Adrenal gland (tissue), 5 donors: ENCODE measurements at regions not wholly inside any gene's neighbourhood (a gene's known extent, or its start where the extent isn't known, plus 50 kb on each side); places are given as distances from the start of the nearest gene placed in this dataset.

Experiments
- POLR2A ChIP-seq, 2 donors: fragments of 450-650 bp; IDR thresholded peaks; one replicate each; pipeline ENCODE4 v1.6.1; 2017; ENCODE audit warnings: antibody characterized with exemption in 2 of 2, mild to moderate bottlenecking in 2 of 2, moderate library complexity in 1 of 2
- TF ChIP-seq, protein P1 (sequence below), 6 experiments: fragments of 450-650 bp in 4 of 6; fragments of 200-600 bp in 2 of 6; sonication (generic) in 1 of 6; IDR thresholded peaks; 1 replicate in 5 of 6; 2 replicates in 1 of 6; pipeline versions ENCODE4 v1.5.1 to v1.8.0; 2016 to 2021; ENCODE audit warnings: antibody characterized with exemption in 6 of 6, mild to moderate bottlenecking in 2 of 6, moderate library complexity in 1 of 6
- donor health status: DM: no; HTN: no; CAD: no.

DNA sequence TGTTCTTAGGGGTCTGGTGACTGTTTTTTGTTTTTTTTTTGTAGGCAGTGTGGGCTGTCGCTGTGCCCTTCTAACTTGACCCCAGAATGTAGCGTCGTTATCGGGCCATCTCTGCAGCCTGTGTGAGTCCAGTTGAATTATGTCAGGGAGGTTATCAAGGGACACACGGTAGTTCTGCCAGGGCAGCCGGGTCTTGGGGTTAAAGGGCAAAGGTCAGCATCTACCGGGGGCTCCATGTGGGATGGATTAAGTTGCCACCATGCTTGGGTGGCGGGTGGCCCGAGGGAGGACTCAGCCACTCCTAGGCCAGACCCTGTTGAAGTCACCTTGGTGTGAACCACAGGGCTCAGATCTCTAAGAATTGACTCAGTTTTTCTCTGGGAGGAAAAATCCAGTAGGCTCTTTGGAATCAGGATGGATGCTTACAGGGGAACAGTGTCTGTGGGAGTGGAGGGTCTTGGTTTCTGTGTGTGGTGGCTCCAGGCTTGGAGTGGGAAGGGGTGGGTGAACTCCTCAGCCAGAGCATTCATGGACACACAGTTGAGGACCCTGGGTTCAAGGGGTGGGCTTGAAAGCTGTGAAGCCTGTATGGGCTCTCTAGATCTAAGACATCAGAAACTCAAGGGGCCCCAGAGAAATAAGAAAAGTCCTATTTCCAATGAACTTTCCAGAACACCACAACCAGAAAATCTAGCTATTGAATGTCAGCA lies 191.7 kb downstream of the IRF8 start:
- TF ChIP-seq, protein P1, sequence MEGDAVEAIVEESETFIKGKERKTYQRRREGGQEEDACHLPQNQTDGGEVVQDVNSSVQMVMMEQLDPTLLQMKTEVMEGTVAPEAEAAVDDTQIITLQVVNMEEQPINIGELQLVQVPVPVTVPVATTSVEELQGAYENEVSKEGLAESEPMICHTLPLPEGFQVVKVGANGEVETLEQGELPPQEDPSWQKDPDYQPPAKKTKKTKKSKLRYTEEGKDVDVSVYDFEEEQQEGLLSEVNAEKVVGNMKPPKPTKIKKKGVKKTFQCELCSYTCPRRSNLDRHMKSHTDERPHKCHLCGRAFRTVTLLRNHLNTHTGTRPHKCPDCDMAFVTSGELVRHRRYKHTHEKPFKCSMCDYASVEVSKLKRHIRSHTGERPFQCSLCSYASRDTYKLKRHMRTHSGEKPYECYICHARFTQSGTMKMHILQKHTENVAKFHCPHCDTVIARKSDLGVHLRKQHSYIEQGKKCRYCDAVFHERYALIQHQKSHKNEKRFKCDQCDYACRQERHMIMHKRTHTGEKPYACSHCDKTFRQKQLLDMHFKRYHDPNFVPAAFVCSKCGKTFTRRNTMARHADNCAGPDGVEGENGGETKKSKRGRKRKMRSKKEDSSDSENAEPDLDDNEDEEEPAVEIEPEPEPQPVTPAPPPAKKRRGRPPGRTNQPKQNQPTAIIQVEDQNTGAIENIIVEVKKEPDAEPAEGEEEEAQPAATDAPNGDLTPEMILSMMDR (IDR thresholded peaks at IDR 0.05), result no peak
- no peak for TF ChIP-seq POLR2A (IDR thresholded peaks at IDR 0.05)
